CD4-positive, alpha-beta T cell treated with Interleukin-4 for 4 hours (primary cell): ENCODE measurements at regions not wholly inside any gene's neighbourhood (a gene's known extent, or its start where the extent isn't known, plus 50 kb on each side); places are given as distances from the start of the nearest gene placed in this dataset.

Experiments used
- DNase-seq: peaks from one replicate; pipeline ENCODE4 v3.0.0-alpha.2; 2020

GRCh38 chr21:43331962-43332828 lies 94.7 kb downstream of the SIK1 start:
- DNase-seq: no peak

- DNase-seq: no peak
Measured at GRCh38 chr21:43331111-43331961, 95.6 kb downstream of the SIK1 start.

GRCh38 chr21:43330306-43330881 lies 96.5 kb downstream of the SIK1 start:
- DNase-seq: no peak

- DNase-seq: no peak
Measured at GRCh38 chr21:43329711-43330269, 97.1 kb downstream of the SIK1 start.

- DNase-seq: no peak
Measured at GRCh38 chr21:43328958-43329691, 97.8 kb downstream of the SIK1 start.

GRCh38 chr21:43328185-43328957 lies 98.6 kb downstream of the SIK1 start:
- no peak for DNase-seq

GRCh38 chr21:43325968-43326715 lies 100.8 kb downstream of the SIK1 start:
- DNase-seq: no peak

- DNase-seq: no peak
Measured at GRCh38 chr21:43325036-43325435, 101.9 kb downstream of the SIK1 start.

- no peak for DNase-seq
Measured at GRCh38 chr21:43324596-43324995, 102.3 kb downstream of the SIK1 start.

- DNase-seq: no peak
Measured at GRCh38 chr21:43323244-43324005, 103.5 kb downstream of the SIK1 start.

- no peak for DNase-seq
Measured at GRCh38 chr21:43322805-43323204, 104.1 kb downstream of the SIK1 start.

- no peak for DNase-seq
Measured at GRCh38 chr21:43322311-43322710, 104.6 kb downstream of the SIK1 start.

GRCh38 chr21:43321611-43322010 lies 105.3 kb downstream of the SIK1 start:
- DNase-seq: no peak

GRCh38 chr21:43321111-43321510 lies 105.8 kb downstream of the SIK1 start:
- DNase-seq: no peak

GRCh38 chr21:43320526-43320925 lies 106.4 kb downstream of the SIK1 start:
- no peak for DNase-seq

GRCh38 chr21:43318841-43319781 lies 107.8 kb downstream of the SIK1 start:
- no peak for DNase-seq

- DNase-seq: no peak
Measured at GRCh38 chr21:43318368-43318767, 108.6 kb downstream of the SIK1 start.

GRCh38 chr21:43317959-43318358 lies 109.0 kb downstream of the SIK1 start:
- no peak for DNase-seq

GRCh38 chr21:43317254-43317748 lies 109.6 kb downstream of the SIK1 start:
- DNase-seq: no peak
